Neural cell (in vitro differentiated cells): ENCODE measurements at regions not wholly inside any gene's neighbourhood (a gene's known extent, or its start where the extent isn't known, plus 50 kb on each side); places are given as distances from the start of the nearest gene placed in this dataset.

ENCODE experiments used
- H2AFZ ChIP-seq: fragments of 200-600, 300-800 bp; sonication (generic), shearing (Covaris generic); 2 replicates; pipeline ENCODE4 v1.6.0; 2014; ENCODE audit warnings: low read depth, mild to moderate bottlenecking, antibody characterized with exemption, low read length, moderate library complexity
- H3F3A ChIP-seq: fragments of 200-600 bp; shearing (Covaris generic); 2 replicates; pipeline ENCODE4 v1.6.1; 2016; ENCODE audit warnings: mild to moderate bottlenecking, moderate library complexity, mixed read lengths, antibody characterized with exemption, low read length; ENCODE audit not compliant: insufficient read depth, poor library complexity, severe bottlenecking
- H3K27ac ChIP-seq: fragments of 200-600, 300-800 bp; sonication (generic), shearing (Covaris generic); 2 replicates; pipeline ENCODE4 v1.5.1; 2014; ENCODE audit warnings: mild to moderate bottlenecking, low read length, moderate library complexity
- H3K27me3 ChIP-seq: fragments of 300-800, 200-600 bp; sonication (generic), shearing (Covaris generic); 2 replicates; pipeline ENCODE4 v1.6.0; 2014; ENCODE audit warnings: mild to moderate bottlenecking, low read depth, low read length, moderate library complexity; ENCODE audit not compliant: insufficient read depth
- H3K36me3 ChIP-seq: fragments of 300-800, 200-600 bp; sonication (generic), shearing (Covaris generic); 2 replicates; pipeline ENCODE4 v1.5.1; 2014; ENCODE audit warnings: mild to moderate bottlenecking, antibody characterized with exemption, low read length, moderate library complexity; ENCODE audit not compliant: insufficient read depth
- H3K4me2 ChIP-seq: fragments of 300-800, 200-600 bp; sonication (generic), shearing (Covaris generic); 2 replicates; pipeline ENCODE4 v1.6.0; 2014; ENCODE audit warnings: mild to moderate bottlenecking, low read length
- H3K4me3 ChIP-seq: fragments of 300-800, 200-600 bp; sonication (generic), shearing (Covaris generic); 2 replicates; pipeline ENCODE4 v1.5.1; 2014; ENCODE audit warnings: mild to moderate bottlenecking, low read length, moderate library complexity
- H3K79me2 ChIP-seq: fragments of 200-600 bp; shearing (Covaris generic); replicated peaks from 2 replicates; pipeline ENCODE4 v1.6.0; 2014; ENCODE audit warnings: mild to moderate bottlenecking, low read length, moderate library complexity; ENCODE audit not compliant: insufficient read depth
- H3K9ac ChIP-seq: fragments of 300-800, 200-600 bp; sonication (generic), shearing (Covaris generic); 2 replicates; pipeline ENCODE4 v1.6.1; 2016; ENCODE audit warnings: mild to moderate bottlenecking, low read length, mixed read lengths
- H3K9me2 ChIP-seq: fragments of 200-600 bp; shearing (Covaris generic); 2 replicates; pipeline ENCODE4 v1.6.1; 2016; ENCODE audit warnings: mild to moderate bottlenecking, low read length, mixed read lengths; ENCODE audit not compliant: insufficient read depth
- H3K9me3 ChIP-seq: fragments of 200-600, 300-800 bp; sonication (generic), shearing (Covaris generic); 2 replicates; pipeline ENCODE4 v1.6.1; 2016; ENCODE audit warnings: mild to moderate bottlenecking, mixed run types, low read length, moderate library complexity, mixed read lengths
- H4K20me1 ChIP-seq: fragments of 200-600 bp; shearing (Covaris generic); 2 replicates; pipeline ENCODE4 v1.6.1; 2016; ENCODE audit warnings: mild to moderate bottlenecking, mixed run types; ENCODE audit not compliant: insufficient read depth
- CTCF ChIP-seq: fragments of 450-650 bp; IDR thresholded peaks from 2 replicates; pipeline ENCODE4 v1.5.1; 2014; ENCODE audit warnings: antibody characterized with exemption, mild to moderate bottlenecking, moderate library complexity; ENCODE audit not compliant: poor library complexity, severe bottlenecking
- EP300 ChIP-seq: fragments of 450-650 bp; conservative IDR thresholded peaks from 2 replicates; pipeline ENCODE4 v1.6.1; 2014; ENCODE audit warnings: antibody characterized with exemption, mild to moderate bottlenecking, moderate library complexity; ENCODE audit not compliant: poor library complexity, severe bottlenecking
- EZH2 ChIP-seq: fragments of 200-600, 300-800 bp; shearing (Covaris generic), sonication (generic); IDR thresholded peaks from 2 replicates; pipeline ENCODE4 v1.6.1; 2014; ENCODE audit warnings: antibody characterized with exemption, low read length, borderline replicate concordance, mild to moderate bottlenecking; ENCODE audit not compliant: insufficient read depth, poor library complexity, severe bottlenecking
- MXI1 ChIP-seq: fragments of 450-650 bp; conservative IDR thresholded peaks from 2 replicates; pipeline ENCODE4 v1.6.1; 2014; ENCODE audit warnings: antibody characterized with exemption, mild to moderate bottlenecking; ENCODE audit not compliant: poor library complexity, severe bottlenecking
- POLR2AphosphoS5 ChIP-seq: IDR thresholded peaks from 2 replicates; pipeline ENCODE4 v1.6.1; 2012
- RAD21 ChIP-seq: fragments of 450-650 bp; conservative IDR thresholded peaks from 2 replicates; pipeline ENCODE4 v1.6.1; 2014; ENCODE audit warnings: antibody characterized with exemption, mild to moderate bottlenecking, moderate library complexity
- REST ChIP-seq: IDR thresholded peaks from 2 replicates; pipeline ENCODE4 v1.6.1; 2012; ENCODE audit warnings: borderline replicate concordance
- SMC3 ChIP-seq: fragments of 450-650 bp; conservative IDR thresholded peaks from 2 replicates; pipeline ENCODE4 v1.6.1; 2014; ENCODE audit warnings: antibody characterized with exemption, mild to moderate bottlenecking, moderate library complexity; ENCODE audit not compliant: poor library complexity
- TAF1 ChIP-seq: IDR thresholded peaks from 2 replicates; pipeline ENCODE4 v1.6.1; 2012; ENCODE audit warnings: low read depth

- H2AFZ ChIP-seq, result no peak overlapping the region
- no peaks in the 10 kb centered on the region for H3F3A ChIP-seq
- H3K79me2 ChIP-seq, result no peaks in the 10 kb centered on the region
- H3K27ac ChIP-seq, result no peak overlapping the region
- no peaks in the 10 kb centered on the region for H4K20me1 ChIP-seq
- no peak overlapping the region for H3K4me2 ChIP-seq
- H3K4me3 ChIP-seq, result no peak overlapping the region
- H3K9ac ChIP-seq, result no peak overlapping the region
- TF ChIP-seq RAD21, result no peak
- TF ChIP-seq SMC3, result no peak
- TF ChIP-seq REST, result no peak
- H3K36me3 ChIP-seq, result no peaks in the 10 kb centered on the region
- H3K9me2 ChIP-seq, result no peaks in the 10 kb centered on the region
- H3K9me3 ChIP-seq, result no peaks in the 10 kb centered on the region
- H3K27me3 ChIP-seq, result no peaks in the 10 kb centered on the region
Measured at GRCh38 chr14:56046546-56046945, 71.7 kb upstream of the PELI2 start.

GRCh38 chr14:56046996-56047395 lies 71.2 kb upstream of the PELI2 start:
- no peak overlapping the region for H2AFZ ChIP-seq
- TF ChIP-seq SMC3 (no peak), POLR2AphosphoS5 (no peak), MXI1 (no peak), RAD21 (no peak), CTCF (no peak), TAF1 (no peak), EP300 (no peak), EZH2 (no peak), REST (no peak)
- no peak overlapping the region for H3K4me3 ChIP-seq
- H3K9ac ChIP-seq, result no peak overlapping the region
- H3K4me2 ChIP-seq, result no peak overlapping the region
- H3K9me2 ChIP-seq, result no peaks in the 10 kb centered on the region
- no peaks in the 10 kb centered on the region for H4K20me1 ChIP-seq
- H3F3A ChIP-seq, result no peaks in the 10 kb centered on the region
- H3K9me3 ChIP-seq, result no peaks in the 10 kb centered on the region
- no peaks in the 10 kb centered on the region for H3K36me3 ChIP-seq
- H3K27me3 ChIP-seq, result no peaks in the 10 kb centered on the region
- H3K27ac ChIP-seq, result no peak overlapping the region
- no peaks in the 10 kb centered on the region for H3K79me2 ChIP-seq
